ENCODE measurements at regions not wholly inside any gene's neighbourhood (a gene's known extent, or its start where the extent isn't known, plus 50 kb on each side); places are given as distances from the start of the nearest gene placed in this dataset.

GRCh38 chr13:87736849-87737385 is 65.7 kb downstream of the SLITRK5 start:
- TF ChIP-seq CTCF (IDR thresholded peaks at IDR 0.05), result no peak
- no peak for ATAC-seq (ENCODE audit: insufficient number of reproducible peaks, low FRiP score, low read depth)
- H3K4me3 ChIP-seq, result no peak overlapping the region
- no peak for DNase-seq (ENCODE audit: low spot score)
- no peaks in the 10 kb centered on the region for H3K27me3 ChIP-seq (replicated peaks; ENCODE audit: insufficient read depth)
- H3K27ac ChIP-seq, result no peak overlapping the region
- H3K36me3 ChIP-seq, result no peaks in the 10 kb centered on the region
- no peaks in the 10 kb centered on the region for H3K4me1 ChIP-seq (ENCODE audit: control insufficient read depth in 1 of 2, low read depth in 2 of 2)
- no peaks in the 10 kb centered on the region for H3K9me3 ChIP-seq

- ATAC-seq (ENCODE audit: insufficient number of reproducible peaks, low FRiP score, low read depth) (no peak), DNase-seq (ENCODE audit: low spot score) (no peak)
- Histone ChIP-seq H3K4me1 (ENCODE audit: control insufficient read depth in 1 of 2, low read depth in 2 of 2) (no peaks in the 10 kb centered on the region), H3K36me3 (no peaks in the 10 kb centered on the region), H3K9me3 (no peaks in the 10 kb centered on the region), H3K4me3 (no peak overlapping the region), H3K27ac (no peak overlapping the region), H3K27me3 (replicated peaks; ENCODE audit: insufficient read depth) (no peaks in the 10 kb centered on the region)
- TF ChIP-seq CTCF (IDR thresholded peaks at IDR 0.05), result no peak
Observed at GRCh38 chr13:87754097-87754496, 82.9 kb downstream of the SLITRK5 start.

- Histone ChIP-seq H3K4me3 (no peak overlapping the region), H3K27ac (no peak overlapping the region), H3K9me3 (no peaks in the 10 kb centered on the region), H3K27me3 (replicated peaks; ENCODE audit: insufficient read depth) (no peaks in the 10 kb centered on the region), H3K4me1 (ENCODE audit: control insufficient read depth in 1 of 2, low read depth in 2 of 2) (no peaks in the 10 kb centered on the region), H3K36me3 (no peaks in the 10 kb centered on the region)
- ATAC-seq (ENCODE audit: insufficient number of reproducible peaks, low FRiP score, low read depth) (no peak), DNase-seq (ENCODE audit: low spot score) (no peak)
- no peak for TF ChIP-seq CTCF (IDR thresholded peaks at IDR 0.05)
Observed at GRCh38 chr13:87769445-87769844, 98.3 kb downstream of the SLITRK5 start.

GRCh38 chr13:87777387-87777786 is 106.2 kb downstream of the SLITRK5 start:
- no peak for ATAC-seq (ENCODE audit: insufficient number of reproducible peaks, low FRiP score, low read depth)
- Histone ChIP-seq H3K36me3 (no peaks in the 10 kb centered on the region), H3K9me3 (no peaks in the 10 kb centered on the region), H3K27me3 (replicated peaks; ENCODE audit: insufficient read depth) (no peaks in the 10 kb centered on the region), H3K4me3 (no peak overlapping the region), H3K27ac (no peak overlapping the region), H3K4me1 (ENCODE audit: control insufficient read depth in 1 of 2, low read depth in 2 of 2) (no peaks in the 10 kb centered on the region)
- DNase-seq (ENCODE audit: low spot score), result no peak
- no peak for TF ChIP-seq CTCF (IDR thresholded peaks at IDR 0.05)

- Histone ChIP-seq H3K9me3 (no peaks in the 10 kb centered on the region), H3K36me3 (no peaks in the 10 kb centered on the region), H3K4me1 (ENCODE audit: control insufficient read depth in 1 of 2, low read depth in 2 of 2) (no peaks in the 10 kb centered on the region), H3K4me3 (no peak overlapping the region), H3K27me3 (replicated peaks; ENCODE audit: insufficient read depth) (no peaks in the 10 kb centered on the region), H3K27ac (no peak overlapping the region)
- ATAC-seq (ENCODE audit: insufficient number of reproducible peaks, low FRiP score, low read depth), result no peak
- no peak for DNase-seq (ENCODE audit: low spot score)
- TF ChIP-seq CTCF (IDR thresholded peaks at IDR 0.05), result no peak
Observed at GRCh38 chr13:87778128-87778527, 107.0 kb downstream of the SLITRK5 start.

Measured in thoracic aorta (tissue), 2 donors.